ENCODE measurements at regions not wholly inside any gene's neighbourhood (a gene's known extent, or its start where the extent isn't known, plus 50 kb on each side); places are given as distances from the start of the nearest gene placed in this dataset.

DNA sequence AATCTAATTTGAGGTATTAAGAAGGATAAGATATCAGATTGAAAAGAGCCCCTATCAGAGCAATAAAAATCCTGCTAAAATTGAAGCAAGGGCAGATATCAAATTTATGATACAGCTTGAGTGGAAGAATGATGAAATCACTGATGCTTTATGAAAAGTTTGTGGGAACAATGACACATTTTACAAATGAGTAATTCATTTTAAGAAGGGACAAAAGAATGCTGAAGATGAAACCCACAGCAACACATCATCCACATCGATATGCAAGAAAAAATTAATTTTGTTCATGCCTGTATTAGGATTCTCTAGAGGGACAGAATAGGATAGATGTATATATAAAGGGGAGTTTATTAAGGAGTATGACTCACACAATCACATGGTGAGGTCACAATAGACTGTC is 355.6 kb upstream of the GYPC start:
- TF ChIP-seq CTCF (IDR thresholded peaks at IDR 0.05; ENCODE audit: low read depth, low read length), result no peak
- TF ChIP-seq POLR2A (IDR thresholded peaks at IDR 0.05; ENCODE audit: extremely low read depth, insufficient read length), result no peak
- no peak for TF ChIP-seq MAX (IDR thresholded peaks at IDR 0.05; ENCODE audit: low read depth, low read length)

All from NB4 (cell line).